Fibroblast of skin of left quadriceps (primary cell): ENCODE measurements at regions not wholly inside any gene's neighbourhood (a gene's known extent, or its start where the extent isn't known, plus 50 kb on each side); places are given as distances from the start of the nearest gene placed in this dataset.

Experiments
- DNase-seq, 2 experiments: peaks; one replicate each; pipeline ENCODE4 v3.0.0-alpha.2; 2013; ENCODE audit warnings: low read depth in 2 of 2

DNA sequence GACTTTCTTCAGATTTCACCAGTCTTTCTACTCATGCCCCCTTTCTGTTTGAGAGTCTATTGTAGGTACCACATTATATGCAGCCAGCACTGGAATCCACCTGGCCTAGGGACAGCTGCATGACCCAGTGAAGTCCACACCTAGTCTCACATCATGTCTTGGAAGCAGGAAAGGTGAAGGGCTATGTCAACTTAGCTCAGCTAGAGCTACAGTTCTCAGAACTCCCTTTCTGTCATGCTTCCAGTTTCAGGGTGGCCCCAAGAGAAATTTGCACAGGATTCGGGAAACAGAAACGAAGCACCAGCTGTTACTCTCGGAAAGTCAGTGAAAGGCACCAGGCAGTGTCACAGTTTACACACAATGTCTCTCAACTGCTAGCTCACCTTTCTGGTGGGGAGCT, 51.6 kb upstream of the NLRP1 start:
- no peak for DNase-seq

GRCh38 chr17:5638596-5638995, 54.3 kb upstream of the NLRP1 start:
- DNase-seq = no peak

DNA sequence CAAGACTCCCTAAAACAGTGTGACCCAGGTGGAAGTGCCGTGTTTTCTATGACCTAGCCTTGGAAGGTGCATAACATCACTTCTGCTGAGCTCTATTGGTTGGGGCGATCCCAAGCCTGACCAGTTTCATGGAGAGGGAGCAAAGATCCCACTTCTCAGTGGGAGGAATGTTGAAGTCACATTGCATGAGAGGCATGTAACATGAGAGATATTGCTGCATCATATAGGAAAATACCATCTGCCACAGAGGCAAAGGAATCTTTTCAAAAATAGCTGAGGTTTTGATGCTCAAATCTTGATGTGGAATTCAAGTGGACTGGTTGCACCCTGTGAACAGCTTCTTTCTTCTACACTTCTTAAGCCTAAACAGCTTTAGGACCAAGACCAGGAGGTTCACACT, 56.4 kb upstream of the NLRP1 start:
- DNase-seq = no peak

GRCh38 chr17:5642752-5643151, 58.4 kb upstream of the NLRP1 start:
- no peak for DNase-seq

DNA sequence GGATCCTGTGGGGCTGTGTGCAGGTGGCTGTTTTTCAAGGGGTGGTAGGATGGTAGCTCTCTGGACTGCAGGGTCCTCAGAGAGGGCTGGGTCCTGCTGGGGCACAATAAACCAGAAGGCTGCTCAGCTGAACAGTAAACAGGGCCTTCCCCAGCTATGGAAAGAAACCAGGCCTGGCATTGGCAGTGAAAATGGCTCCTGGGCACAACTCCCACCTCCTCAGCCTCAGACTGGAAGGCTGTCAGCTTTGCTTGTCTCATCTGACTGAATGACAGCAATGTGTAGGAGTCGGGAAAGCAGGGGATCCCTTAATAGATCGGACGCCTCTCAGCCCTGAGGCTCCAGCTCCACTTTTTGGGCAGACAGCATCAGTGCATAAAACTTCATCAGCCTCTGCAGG, 59.8 kb upstream of the NLRP1 start:
- DNase-seq = no peak

DNA sequence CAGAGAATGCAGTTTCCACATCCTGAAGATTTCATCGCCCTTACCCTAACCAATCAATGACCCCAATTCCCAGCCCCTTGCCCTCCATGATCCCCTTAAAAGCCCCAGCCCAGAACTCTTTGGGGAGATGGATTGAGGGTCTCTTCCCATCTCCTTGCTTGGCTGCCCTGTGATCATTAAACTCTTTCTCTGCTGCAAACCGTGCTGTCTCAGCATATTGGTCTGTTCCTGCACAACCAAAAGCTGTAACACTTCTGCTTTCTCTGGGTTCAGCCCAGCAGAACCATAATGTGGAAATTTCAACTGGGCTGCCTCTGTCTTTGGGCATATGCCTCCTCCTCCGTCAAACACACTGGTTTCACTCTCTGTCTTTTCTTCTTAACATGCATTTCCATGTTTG, 67.0 kb upstream of the NLRP1 start:
- no peak for DNase-seq

- DNase-seq = no peak
These were observed 77.3 kb upstream of the NLRP1 start for GRCh38 chr17:5661491-5662125.

DNA sequence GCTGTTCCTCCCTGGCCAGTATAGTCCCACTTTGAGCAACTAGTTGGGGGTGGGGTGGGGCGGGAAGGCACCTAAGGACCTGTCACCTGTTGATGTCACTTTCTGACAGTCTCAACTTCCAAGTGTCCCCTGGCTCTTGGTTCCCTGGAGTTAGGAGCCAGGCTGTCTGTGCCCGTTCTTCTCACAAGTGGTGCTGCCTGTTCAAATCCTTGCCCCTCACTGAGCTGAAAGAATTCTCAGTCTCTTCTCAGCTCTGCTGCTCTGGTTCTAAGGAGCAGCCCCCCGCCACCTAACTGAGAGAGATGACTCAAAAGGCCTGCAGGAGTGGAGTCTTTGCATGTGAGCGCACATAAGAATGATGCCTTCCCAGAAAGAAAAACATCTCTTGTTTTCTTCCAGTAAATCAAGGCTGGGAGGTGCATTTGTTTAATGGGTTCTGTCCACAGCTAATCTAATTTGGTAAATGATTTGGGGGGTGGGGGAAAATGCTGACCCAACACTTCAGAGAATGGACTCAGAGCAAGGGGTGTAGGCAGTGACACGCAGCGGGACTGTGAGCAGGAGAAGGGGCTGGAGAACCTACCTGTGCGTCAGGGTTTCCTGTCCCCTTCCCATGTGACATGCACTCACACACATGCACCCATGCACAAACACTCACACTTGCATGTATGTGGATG, 78.2 kb upstream of the NLRP1 start:
- no peak for DNase-seq

GRCh38 chr17:5665164-5665563, 80.9 kb upstream of the NLRP1 start:
- no peak for DNase-seq

DNA sequence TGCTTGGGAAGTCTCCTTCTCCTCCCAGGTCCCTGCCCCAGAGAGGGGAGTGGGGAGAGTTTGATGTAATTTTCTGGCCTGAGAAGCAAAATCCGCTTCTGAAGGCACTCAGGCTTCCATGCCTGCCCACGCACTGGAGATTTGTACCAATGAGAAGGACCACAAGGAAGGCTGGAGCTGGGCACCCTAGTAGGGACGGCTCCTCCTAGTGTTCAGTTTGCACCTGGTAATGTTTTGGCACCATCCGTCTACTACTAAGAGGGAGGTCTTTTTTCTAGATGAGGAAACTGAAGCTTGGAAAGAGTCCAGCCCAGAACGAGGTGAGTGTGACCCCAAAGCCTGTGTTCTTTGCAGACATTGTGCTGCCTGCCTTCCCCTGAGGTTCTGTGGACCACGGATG, 83.6 kb upstream of the NLRP1 start:
- no peak for DNase-seq

GRCh38 chr17:5668557-5669138, 84.3 kb upstream of the NLRP1 start:
- no peak for DNase-seq

DNA sequence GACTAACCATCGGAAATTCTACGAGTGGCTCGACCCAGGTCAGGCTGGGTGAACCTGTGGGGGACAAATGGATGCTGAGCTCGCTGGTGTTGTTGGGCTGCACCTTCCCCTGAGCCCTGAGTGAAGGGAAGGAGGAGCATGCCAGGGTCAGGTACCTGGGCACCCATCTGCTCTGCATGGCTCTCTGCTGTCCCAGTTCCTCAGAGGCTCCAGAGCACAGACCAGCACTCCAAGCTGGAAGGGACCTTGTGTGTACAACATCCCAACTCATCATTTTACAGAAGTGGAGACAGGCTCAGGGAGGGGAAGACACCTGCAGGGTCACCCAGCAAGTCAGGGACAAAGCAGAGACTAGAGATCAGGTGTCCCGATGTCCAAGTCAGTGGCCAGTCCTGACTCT, 84.9 kb upstream of the NLRP1 start:
- DNase-seq = no peak

GRCh38 chr17:5672141-5672540, 87.8 kb upstream of the NLRP1 start:
- DNase-seq = no peak

GRCh38 chr17:5672815-5673430, 88.6 kb upstream of the NLRP1 start:
- DNase-seq = no peak

GRCh38 chr17:5675625-5676421, 91.5 kb upstream of the NLRP1 start:
- no peak for DNase-seq

DNA sequence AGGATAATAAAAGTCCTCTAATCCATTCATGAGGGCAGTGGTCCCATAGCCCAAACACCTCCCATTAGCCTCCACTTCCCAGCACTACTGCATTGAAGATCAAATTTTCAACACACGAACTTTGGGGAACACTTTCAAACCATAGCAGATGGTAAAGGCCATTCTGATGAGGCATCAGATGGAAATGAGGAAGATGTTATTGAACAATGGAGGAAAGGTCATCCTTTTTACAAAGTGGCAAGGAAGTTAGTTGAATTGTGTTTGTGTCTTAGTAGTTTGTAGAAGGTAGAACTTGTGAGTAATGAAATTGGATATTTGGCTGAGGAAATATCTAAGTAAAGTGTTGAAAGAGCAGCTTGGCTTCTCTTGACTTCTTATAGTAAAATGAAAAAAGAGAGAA, 93.3 kb upstream of the NLRP1 start:
- DNase-seq = no peak

- no peak for DNase-seq
These were observed 93.9 kb upstream of the NLRP1 start for GRCh38 chr17:5678171-5678570.

- DNase-seq = no peak
These were observed 96.5 kb upstream of the NLRP1 start for GRCh38 chr17:5680766-5681165.

DNA sequence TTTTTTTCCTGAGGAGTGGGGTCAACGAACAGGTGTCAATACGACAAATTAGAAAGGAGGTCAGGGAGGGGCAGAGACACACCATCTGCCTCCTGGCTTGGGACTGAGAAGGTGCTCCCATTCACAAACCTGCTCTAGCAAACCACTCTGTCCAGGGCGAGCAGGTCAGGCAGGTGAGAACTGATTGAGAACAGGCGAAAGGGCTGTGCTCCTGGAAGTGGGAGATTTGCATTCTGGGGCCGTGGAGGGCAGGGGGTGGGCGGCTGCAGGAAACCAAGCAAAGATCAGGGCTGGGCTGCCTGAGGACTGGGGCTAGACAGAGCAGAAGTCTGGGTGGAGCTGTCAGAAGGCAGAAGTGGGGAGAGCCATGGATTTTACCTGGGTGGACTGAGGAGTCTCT, 98.9 kb upstream of the NLRP1 start:
- DNase-seq = no peak

- DNase-seq = no peak
These were observed 101.8 kb upstream of the NLRP1 start for GRCh38 chr17:5686074-5686635.

DNA sequence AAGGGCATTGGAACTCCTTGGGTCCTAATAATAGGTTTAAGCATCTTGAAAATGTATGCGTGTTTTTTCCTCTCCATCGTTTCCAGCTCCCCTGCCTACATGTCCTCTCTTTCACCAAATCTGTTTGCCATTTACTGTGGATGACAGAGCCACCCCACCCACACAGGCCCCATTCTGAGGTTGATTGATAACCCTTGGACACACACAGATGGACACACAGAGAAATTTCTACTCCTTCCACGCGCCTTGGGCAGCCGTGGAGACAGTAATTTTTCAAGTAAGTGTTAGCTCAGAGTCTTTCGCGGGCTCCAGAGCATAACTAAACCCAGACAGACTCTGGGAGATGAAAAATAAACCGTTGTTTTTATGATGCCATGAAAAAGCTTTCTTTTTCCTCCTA, 103.3 kb upstream of the NLRP1 start:
- DNase-seq = no peak

GRCh38 chr17:5693821-5694220, 109.5 kb upstream of the NLRP1 start:
- DNase-seq = no peak
